Fibroblast of the aortic adventitia (primary cell): ENCODE measurements at regions not wholly inside any gene's neighbourhood (a gene's known extent, or its start where the extent isn't known, plus 50 kb on each side); places are given as distances from the start of the nearest gene placed in this dataset.

Experiments used
- DNase-seq: peaks from one replicate; pipeline ENCODE4 v3.0.0-alpha.2; 2010; ENCODE audit warnings: low read depth
- H3K4me3 ChIP-seq: 2 replicates; pipeline ENCODE4 v1.5.1; 2011; ENCODE audit warnings: low read depth, mild to moderate bottlenecking, control low read depth, low read length, moderate library complexity
- TF ChIP-seq, protein P1 (sequence below): IDR thresholded peaks from 2 replicates; pipeline ENCODE4 v1.5.1; 2011; ENCODE audit warnings: mild to moderate bottlenecking, low read length, control low read depth, inconsistent platforms; ENCODE audit not compliant: insufficient read depth

GRCh38 chr20:24368253-24368652, 101.2 kb upstream of the SYNDIG1 start:
- TF ChIP-seq, protein P1, sequence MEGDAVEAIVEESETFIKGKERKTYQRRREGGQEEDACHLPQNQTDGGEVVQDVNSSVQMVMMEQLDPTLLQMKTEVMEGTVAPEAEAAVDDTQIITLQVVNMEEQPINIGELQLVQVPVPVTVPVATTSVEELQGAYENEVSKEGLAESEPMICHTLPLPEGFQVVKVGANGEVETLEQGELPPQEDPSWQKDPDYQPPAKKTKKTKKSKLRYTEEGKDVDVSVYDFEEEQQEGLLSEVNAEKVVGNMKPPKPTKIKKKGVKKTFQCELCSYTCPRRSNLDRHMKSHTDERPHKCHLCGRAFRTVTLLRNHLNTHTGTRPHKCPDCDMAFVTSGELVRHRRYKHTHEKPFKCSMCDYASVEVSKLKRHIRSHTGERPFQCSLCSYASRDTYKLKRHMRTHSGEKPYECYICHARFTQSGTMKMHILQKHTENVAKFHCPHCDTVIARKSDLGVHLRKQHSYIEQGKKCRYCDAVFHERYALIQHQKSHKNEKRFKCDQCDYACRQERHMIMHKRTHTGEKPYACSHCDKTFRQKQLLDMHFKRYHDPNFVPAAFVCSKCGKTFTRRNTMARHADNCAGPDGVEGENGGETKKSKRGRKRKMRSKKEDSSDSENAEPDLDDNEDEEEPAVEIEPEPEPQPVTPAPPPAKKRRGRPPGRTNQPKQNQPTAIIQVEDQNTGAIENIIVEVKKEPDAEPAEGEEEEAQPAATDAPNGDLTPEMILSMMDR: no peak
- H3K4me3 ChIP-seq: no peak overlapping the region
- no peak for DNase-seq

DNA sequence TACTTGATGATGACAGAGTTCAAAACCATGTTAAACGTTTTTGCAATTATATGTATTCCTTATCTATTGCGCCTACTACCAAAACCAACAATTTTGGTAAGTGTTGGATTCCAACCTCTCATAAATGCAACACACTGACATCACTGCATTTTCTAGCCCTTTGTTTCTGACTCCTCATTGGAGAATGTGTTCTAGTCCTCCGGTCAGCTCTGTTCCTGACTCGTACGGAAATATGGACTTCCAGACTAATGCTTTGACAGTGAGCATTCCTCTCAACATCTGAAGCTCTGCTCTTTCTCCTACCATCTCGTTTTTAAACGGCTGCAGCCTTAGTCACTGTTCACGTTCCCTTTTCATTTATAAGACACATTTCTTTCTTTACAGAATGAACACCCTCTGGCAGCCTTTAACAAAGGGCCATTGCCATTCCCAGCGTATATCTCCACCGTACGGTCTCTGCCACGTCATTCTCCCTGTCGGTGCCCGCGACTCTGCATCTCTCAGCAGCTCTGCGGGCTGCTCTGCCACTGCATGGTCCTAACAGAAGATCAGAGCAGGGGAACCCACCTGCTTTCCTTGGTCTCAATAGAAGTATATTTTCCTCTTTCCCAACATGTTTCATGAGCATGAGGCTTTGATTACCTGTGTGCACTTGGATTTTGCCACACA, 103.0 kb upstream of the SYNDIG1 start:
- no peak overlapping the region for H3K4me3 ChIP-seq
- TF ChIP-seq, protein P1: no peak
- DNase-seq: no peak

DNA sequence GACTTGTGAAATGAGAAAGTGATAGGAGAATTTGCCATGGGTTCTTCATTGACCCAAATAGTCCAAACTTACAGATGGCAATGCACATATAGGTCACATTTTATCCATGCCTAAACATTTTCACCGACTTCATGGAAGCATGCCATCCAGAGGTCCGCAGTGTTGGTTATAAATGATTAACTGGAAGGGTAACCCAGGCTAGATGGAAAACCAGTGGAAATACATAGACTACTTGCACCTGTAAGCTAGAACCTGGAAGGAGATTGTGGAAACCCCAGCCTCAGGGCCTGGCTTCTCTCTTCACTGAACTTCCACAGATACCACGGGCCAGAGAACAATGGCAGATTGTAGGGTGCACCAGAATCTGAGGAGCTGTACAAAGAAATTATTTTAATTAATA, 103.8 kb upstream of the SYNDIG1 start:
- TF ChIP-seq, protein P1: no peak
- no peak overlapping the region for H3K4me3 ChIP-seq
- DNase-seq: no peak

- no peak for DNase-seq
- no peak overlapping the region for H3K4me3 ChIP-seq
- TF ChIP-seq, protein P1: no peak
Observed at GRCh38 chr20:24364482-24364881, 104.9 kb upstream of the SYNDIG1 start.

- no peak for DNase-seq
- TF ChIP-seq, protein P1: no peak
- no peak overlapping the region for H3K4me3 ChIP-seq
Observed at GRCh38 chr20:24363031-24363430, 106.4 kb upstream of the SYNDIG1 start.

- TF ChIP-seq, protein P1: no peak
- no peak overlapping the region for H3K4me3 ChIP-seq
- DNase-seq: no peak
Observed at GRCh38 chr20:24362080-24362479, 107.3 kb upstream of the SYNDIG1 start.

DNA sequence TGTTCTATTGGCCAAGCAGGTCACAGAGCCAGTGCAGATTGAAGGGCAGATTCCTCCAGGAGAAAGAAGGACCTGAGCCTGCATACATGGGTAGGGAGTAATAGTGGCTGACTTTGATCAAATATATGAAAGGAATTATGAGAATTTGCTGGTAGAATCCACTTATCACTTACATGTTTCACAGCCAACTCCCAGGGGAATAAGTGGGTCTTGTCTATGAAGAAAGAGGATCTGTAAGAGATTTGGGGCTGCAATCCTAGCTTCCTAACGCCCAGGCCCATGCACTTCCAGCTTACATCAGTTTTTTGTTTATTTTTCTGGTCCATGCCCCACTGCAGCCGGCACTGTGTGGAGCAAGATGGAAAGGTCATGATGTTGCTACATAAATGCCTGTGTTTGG, 107.9 kb upstream of the SYNDIG1 start:
- no peak overlapping the region for H3K4me3 ChIP-seq
- peak; percentile 46 for DNase-seq
- TF ChIP-seq, protein P1: no peak
